MV-4-11 (cell line): ENCODE measurements at regions not wholly inside any gene's neighbourhood (a gene's known extent, or its start where the extent isn't known, plus 50 kb on each side); places are given as distances from the start of the nearest gene placed in this dataset.

ENCODE experiments used
- DNase-seq: peaks from one replicate; lab custom pipeline; 2025; lab: John Stamatoyannopoulos, UW

DNA sequence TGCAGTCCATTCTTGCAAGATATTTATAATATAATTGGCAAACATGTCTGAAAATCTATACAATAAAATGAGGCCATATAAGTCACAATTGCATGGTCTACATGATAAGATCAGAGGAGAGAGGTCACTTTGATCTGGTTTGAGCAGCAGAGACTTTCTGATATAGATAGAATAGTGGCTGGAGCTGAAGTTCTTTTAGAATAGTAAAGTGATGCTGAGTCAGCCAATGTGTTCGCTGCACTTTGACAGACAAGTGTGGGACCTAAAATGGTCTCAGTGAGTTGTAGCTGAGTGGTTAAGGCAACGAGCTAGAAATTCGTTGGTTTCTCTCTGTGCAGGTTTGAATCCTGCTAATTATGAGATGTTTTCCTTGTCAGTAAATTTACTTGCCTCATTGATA, 257.0 kb upstream of the C11orf87 start:
- DNase-seq, result no peak

DNA sequence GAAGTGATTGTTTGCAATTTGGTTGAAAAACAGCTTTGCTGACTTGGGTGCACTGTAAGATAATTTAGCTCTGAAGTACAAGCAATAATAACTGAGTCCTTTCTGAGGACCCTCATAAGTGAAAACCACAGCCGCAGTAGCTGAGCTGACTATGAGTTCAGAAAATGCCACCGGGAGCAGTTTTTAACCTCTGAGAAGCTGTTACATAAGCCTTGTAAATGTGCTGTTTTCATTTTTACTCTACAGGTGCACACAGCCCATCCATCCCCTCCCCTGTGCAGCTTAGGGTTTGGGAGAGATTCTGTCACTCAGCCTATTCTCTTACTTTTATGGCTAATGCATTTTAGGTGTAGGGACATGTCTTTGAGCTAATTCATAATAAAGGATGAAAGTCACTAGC, 255.5 kb upstream of the C11orf87 start:
- no peak for DNase-seq

DNA sequence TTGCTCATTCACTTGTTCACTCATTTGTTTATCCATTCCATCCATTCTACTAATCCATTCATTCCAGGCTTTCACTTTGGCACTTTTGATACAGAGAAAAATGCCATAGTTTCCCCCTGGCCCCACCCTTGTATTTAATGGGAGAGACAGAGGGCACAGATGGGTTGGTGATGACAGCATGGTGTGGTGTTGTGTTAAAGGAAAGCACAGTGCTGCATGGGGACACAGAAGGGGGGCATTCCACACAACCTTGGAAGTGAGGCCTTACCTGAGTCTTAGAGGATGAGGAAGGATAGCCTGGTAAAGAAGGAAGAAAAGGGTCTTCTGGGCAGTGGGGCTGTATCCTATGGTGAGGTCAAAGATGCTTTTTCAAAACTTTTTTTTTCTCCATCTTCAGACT, 248.5 kb upstream of the C11orf87 start:
- DNase-seq, result no peak

DNA sequence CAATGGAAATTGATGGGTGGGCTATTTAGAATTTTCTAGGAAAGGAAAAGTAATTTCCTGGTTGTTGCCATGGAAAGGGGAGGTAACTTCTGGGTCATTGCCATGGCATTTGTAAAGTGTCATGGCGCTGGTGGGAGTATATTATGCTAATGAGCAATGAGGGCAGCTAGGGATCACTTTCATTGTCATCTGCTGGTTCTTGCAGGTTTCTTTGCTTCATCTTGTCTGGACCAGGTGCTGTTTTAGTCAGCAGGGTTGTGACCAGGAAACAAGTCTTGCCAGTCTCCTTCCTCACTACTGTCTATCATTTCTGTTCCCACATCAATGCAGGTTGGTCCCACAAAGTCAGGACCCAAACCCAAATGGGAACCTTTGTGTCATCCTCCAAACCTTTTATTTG, 237.6 kb upstream of the C11orf87 start:
- DNase-seq, result no peak

DNA sequence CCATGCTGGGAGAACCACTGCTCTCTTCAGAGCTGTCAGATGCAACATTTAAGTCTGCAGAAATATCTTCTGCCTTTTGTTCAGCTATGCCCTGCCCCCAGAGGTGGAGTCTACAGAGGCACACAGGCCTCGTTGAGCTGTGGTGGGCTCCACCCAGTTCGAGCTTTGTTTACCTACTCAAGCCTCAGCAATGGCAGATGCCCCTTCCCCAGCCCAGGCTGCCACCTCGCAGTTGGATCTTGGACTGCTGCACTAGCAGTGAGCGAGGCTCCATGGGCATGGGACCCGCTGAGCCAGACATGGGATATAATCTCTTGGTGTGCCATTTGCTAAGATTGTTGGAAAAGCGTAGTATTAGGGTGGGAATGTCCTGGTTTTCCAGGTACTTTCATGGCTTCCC, 229.1 kb upstream of the C11orf87 start:
- no peak for DNase-seq

DNA sequence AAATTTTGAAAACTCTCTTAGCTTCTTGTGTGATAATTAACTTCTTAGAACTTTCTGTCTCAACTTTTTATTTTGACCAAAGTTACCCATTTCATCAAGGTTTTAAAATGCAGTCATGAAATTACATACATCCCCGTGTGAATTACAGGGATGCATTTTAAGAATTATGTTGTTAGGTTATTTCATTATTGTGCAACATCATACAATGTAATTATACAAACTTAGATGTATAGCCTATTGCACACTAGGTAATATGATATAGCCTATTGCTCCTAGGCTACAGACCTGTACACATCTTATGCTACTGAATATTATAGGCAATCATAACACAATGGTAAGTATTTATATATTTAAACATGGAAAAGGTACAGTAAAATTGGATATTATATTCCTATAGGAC, 228.1 kb upstream of the C11orf87 start:
- no peak for DNase-seq

DNA sequence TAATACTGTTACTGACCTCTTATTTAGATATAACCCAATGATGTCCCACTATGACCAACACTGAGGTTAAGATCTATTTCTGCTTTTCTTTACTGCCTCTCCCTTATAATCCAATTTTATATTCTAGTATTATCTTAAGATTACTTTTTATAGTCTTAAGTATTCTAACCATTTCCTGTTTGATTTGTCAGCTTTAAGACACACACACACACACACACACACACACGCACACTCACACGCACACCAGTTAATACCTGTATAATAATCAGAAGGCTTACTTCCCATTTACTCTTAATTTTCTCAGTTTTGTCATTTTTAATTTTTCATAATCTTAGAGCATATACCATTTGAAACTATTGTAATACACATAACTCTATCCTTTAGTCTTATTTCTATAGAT, 226.0 kb upstream of the C11orf87 start:
- DNase-seq, result no peak

DNA sequence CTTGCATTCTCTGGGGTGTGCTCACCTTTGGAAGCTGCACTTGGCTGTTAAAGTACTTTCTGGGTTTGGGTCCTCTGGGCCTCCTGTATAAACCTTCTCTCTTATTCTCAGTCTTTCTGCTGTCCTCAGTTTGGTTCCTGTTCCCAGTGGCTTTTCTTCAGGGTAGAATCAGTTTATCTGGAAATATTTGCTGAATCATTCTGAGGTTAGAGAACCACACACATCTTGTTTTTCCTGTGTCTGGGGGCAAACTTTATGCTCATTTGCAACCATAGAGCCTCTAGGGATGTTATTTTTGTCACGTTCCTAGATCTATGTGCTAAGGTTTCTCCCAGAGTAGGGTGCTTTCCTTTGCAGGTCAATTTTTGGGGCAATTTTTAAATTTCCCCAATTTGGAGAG, 224.3 kb upstream of the C11orf87 start:
- peak; percentile 66 for DNase-seq

DNA sequence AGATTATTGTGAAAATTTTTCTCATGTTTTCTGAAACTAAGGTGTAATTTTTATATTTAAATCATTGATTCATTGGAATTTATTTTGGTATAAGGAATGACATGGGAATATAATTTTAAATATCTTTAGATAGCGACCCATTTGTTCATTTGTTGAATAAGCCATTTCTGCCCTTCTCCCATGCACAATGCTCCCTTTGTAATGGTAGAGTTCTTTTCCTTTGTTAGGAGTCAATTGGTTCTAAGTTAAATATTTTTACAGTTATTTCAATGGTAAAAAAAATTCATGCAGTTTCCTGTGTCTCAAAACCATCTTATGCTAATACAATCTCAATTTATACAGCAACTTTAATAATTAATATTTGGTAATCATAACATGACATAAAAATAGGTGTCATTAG, 218.8 kb upstream of the C11orf87 start:
- DNase-seq, result no peak

DNA sequence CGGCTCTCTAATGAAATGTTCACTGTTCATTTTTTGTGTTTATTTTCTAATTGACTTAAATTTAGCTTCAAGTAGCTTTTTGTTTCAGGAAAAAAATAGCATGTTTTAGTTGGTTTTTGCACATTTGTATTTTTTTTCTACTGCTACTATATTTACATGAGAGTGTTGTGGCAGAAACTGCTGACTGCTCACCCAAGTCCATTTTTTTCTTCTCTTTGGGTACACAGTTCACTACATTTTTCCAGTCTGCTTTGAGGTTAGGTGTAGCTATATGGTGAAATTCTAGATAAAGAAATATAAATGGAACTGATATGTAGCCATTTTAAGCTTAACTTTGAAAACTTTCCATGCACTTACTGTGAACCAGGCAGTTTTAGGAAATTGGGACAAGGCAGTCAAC, 216.7 kb upstream of the C11orf87 start:
- no peak for DNase-seq

DNA sequence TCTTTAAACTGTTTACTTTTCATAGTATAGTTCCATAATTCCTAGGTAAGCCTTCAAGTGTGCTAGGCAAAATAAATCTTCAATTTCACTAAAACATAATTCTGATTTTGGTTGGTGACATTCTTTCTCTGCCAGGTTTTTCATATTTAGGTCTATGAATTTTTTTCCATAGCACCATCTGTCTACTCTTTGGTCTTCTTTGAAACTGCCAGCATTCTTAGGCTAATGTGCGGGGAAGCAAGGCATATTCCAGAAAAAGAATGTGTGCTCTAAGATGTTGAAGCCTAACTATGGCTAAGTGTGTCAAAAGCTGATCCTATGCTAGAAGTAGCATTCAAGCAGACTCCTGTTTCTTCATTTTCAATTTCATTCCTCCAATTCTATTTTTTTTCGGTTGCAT, 213.9 kb upstream of the C11orf87 start:
- DNase-seq, result no peak

DNA sequence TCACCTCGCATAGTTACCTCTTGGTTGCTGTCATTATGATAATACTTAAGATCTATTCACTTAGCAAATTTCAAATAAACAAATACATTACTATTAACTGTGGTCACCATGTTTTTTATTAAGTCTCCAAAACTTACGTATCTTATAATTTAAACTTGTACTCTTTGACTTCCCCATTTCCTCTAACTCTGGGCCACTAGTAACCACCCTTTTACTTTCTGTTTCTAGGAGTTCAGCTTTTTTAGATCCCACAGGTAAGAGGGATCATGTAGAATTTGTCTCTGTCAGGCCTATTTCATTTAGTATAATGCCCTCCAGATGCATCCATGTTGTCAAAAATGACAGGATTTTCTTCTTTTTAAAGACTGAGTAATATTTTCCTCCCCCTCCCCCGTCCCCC, 212.4 kb upstream of the C11orf87 start:
- peak; percentile 15 for DNase-seq

DNA sequence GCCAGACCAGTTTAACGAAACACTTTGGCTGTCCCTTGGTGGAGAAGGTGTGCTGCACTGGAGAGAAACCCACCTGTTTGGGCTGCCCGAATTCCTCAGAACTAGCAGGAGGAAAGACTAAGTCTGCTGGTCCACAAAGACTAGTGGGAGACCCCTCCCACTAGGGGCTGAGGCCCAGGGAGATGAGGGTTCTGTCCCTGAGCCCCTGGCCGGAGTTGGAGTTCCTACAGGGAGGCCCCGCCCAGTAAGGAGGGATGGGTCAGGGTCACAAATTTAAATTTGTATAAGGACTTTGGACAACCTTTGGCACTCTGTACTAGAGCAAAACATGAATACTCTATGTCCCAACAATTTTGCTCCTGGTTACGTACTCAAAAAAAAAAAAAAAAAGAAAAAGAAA, 200.8 kb upstream of the C11orf87 start:
- no peak for DNase-seq

DNA sequence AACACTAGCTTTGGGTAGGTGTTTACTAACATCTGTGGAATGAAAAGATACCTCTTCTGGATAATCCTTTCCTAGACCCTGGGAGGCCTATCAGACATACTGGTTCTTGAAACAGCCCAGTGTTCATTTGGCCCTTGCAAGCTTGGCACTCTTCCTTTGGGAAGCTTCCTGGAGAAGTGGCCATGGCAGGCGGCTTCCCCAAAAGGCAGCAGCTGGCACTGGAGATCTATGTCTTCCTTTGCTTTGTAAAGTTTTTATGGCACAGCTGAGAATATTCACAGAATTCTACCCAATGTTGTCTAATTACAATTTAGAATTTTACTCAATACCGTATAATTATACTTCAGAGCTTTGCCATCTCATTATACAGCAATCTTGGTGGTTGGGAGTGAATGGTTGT, 199.2 kb upstream of the C11orf87 start:
- DNase-seq, result no peak

DNA sequence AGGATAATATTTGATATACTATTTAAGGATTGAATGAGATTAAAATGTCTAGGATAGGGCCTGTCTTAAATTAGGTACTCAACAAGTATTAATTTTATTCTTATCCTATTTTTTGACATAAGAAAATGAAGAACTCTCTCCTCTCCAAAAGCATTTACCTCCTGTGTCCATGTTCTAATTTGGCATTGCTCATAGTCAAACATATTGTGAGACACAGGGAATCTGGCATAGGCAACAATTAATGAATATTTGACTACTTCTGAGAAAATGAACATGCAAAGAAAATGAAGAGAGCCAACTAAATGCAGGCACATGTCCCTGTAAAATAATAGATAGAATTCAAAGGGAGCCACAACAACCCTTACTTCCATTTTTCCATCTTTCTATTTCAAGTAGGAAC, 198.5 kb upstream of the C11orf87 start:
- DNase-seq, result no peak

DNA sequence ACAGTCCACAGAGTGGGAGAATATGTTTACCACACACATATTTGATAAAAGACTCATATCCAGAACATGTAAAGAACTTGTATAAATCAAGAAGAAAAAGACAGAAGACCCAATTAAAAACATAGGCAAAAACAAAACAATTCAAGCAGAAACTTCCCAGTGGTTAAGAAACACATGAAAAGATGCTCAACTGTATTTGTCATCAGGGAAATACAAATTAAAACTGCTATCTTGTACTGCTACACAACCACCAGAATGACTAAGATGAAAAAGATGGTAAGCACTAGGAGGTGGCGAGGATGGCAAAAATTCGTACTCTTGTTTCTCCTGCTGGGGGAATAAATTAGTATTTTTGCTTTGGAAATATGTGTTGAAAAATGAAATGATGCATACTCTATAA, 192.3 kb upstream of the C11orf87 start:
- no peak for DNase-seq

DNA sequence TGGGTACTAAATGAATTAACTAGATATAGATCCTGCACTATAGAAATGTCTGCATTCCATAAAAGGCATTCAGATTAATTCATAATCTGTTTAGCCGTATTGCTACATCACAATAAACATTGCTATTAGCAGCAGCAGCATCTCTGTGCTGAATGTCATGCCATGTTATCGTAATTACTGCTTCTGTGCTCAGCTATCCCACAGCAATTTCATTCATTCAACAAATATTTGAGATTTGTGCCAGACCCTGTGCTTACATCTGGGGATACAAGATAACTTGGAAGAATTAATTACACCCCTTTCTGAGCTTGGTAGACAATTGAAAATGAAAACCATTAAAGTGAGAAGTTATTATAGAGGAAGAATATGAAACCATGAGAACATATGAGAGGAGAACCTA, 185.8 kb upstream of the C11orf87 start:
- no peak for DNase-seq

DNA sequence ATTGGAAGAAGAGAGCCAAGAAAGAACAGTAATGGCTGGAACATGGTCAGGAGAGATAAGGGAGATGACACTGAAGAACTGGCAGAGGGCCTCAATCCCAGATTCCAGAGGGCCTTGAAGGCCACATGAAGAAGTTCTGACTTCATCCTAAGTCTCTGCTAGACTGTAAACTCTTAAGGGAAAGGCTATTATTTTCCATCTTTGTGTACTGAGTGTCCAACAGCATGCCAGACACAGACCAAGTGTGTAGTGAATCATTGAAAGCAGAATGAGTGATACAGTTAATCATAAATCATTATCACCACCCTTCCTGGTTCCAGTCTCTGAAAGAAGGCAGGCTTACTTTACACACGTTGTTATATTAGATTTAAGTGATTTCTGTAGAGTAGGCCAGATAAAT, 185.3 kb upstream of the C11orf87 start:
- DNase-seq, result no peak

DNA sequence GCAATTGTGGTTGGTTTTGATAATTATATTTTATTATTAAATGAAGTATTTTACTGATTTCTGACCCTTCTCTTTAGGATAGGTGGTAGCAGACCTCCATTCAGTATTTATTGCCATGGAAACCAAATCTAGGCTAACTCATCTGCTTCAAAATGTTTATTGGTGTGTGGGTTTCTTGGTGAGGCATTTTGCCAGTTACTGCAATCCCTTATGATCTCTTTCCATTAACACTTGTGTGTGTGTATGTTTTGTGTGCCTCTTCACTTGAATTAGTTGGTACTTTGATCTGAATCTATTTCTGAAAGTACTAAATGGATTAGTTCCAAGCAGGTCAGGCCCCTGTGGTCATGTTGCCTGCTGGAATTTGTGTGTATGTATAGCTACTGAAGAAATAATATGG, 184.4 kb upstream of the C11orf87 start:
- no peak for DNase-seq

DNA sequence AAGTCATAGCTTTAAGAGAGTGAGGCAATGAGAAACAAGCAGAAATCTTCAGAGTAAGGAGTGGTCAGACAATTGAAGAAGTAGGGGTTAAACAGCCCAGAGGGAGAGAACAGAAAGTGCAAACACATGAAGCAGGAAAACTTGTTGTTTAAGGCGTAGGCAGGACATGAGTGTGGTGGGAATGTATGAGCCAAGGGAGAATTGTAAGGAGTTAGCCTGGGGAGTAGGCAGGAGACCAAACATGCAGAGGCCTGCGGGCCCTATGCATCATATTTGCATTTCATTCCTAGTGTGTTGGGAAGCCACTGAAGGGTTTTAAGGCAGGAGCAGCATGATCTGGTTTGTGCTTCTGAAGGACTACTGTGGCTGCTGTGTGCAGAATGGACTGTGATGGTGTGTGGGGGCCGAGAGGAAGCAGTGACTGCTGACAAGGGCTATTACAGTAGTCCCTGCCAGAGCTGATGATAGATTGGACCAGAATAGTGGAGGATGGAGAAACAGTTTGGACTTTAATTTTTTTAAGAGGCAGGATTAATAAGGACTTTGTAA, 179.9 kb upstream of the C11orf87 start:
- DNase-seq, result peak; percentile 4

DNA sequence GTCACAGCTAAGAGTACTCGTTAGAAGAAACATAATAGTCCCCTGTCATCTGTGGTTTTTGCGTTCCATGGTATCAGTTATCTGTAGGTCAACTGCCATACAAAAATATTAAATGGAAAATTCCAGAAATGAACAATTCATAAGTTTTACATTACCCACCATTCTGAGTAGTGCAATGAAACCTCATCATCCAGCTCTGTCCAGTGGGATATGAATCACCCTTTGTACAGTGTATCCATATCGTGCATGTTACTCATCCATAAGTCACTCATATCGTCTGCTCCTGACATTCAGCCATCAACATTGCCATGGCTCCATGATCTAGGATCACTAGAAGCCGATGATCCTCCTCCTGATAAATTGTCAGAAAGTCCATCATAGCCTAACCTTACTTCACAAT, 174.9 kb upstream of the C11orf87 start:
- no peak for DNase-seq

DNA sequence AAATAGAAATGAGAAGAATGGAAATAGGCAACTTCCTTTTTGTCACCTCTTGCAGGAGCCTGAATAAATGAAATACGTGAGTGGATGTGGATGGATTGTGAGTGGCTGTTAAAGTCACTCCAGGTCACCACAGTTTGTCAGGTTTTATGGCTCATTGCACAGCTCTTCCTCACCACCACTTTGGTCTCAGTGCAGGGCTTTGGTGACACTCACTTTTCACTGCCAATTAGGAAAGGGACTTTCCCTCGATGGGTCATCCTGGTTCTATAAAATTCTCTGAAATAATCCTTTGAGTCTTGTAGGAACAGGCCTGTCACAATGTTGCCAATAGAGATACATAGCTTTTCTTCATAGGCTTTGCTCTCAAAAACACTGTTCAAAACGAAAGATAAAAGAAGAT, 172.4 kb upstream of the C11orf87 start:
- no peak for DNase-seq

DNA sequence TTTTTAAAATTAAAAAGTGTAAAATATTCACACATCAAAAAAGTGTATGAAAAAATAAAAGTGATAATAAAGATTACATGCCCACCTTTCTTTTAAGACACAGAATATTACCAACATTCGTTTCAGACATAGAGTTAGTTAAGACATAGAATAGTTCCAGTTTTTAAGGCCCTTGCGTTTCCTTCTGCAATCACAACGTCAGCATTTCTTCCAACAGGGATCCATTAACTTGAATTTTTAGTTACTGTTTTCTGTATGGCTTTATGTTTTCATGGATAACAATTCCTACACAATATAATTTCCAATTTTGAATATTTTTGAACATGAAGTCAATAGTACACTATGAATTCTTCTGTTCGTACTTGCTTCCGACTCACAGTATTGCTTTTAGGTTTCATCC, 170.8 kb upstream of the C11orf87 start:
- no peak for DNase-seq

DNA sequence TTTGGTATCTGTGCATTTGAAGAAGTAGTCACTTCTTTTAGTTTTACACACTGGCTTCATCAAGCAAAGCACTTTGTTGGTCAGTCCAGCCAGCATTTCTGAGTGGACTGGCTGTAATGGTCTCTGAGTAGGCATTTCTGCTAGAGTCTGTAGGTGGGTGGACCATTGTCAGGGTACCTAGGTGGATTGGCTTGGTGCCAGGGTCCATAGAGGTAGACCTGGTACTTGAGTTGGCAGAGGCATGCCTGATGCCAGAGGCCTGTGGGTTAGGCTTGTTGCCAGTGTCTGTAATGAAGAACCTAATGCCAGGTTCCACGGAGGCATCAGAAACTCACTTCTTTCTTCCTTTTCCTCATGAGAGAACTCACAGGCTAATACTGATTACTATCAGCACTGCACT, 157.9 kb upstream of the C11orf87 start:
- DNase-seq, result no peak
